K562 (cell line): ENCODE measurements at regions not wholly inside any gene's neighbourhood (a gene's known extent, or its start where the extent isn't known, plus 50 kb on each side); places are given as distances from the start of the nearest gene placed in this dataset.

ENCODE experiments used
- CBX3 ChIP-seq, 2 experiments: IDR thresholded peaks; 1 replicate in 1 of 2; 2 replicates in 1 of 2; pipeline ENCODE4 v1.6.1; 2012; ENCODE audit warnings: inconsistent platforms in 2 of 2, low read length in 2 of 2, borderline replicate concordance in 1 of 2, control low read depth in 1 of 2
- CBX8 ChIP-seq: fragments of 200-600 bp; sonication (generic); IDR thresholded peaks from 2 replicates; pipeline ENCODE4 v1.6.1; 2012; ENCODE audit warnings: borderline replicate concordance, mixed run types, low read depth, mild to moderate bottlenecking, moderate library complexity, mixed read lengths, low read length, control low read depth, inconsistent platforms; ENCODE audit not compliant: poor library complexity, severe bottlenecking; ENCODE audit errors: extremely low read depth
- GATA2 ChIP-seq: sonication (generic); formaldehyde crosslinking; IDR thresholded peaks from 2 replicates; pipeline ENCODE4 v1.4.0; 2020; ENCODE audit warnings: mild to moderate bottlenecking, missing genetic modification reagents
- IRF2 ChIP-seq: sonication (generic); formaldehyde crosslinking; IDR thresholded peaks from 2 replicates; pipeline ENCODE4 v1.8.1; 2022; ENCODE audit warnings: mild to moderate bottlenecking, missing genetic modification reagents
- KLF6 ChIP-seq: fragments of 250-450 bp; sonication (Bioruptor Pico); IDR thresholded peaks from 2 replicates; pipeline ENCODE4 v1.4.0; 2020; ENCODE audit warnings: mild to moderate bottlenecking, moderate library complexity, borderline replicate concordance
- SETDB1 ChIP-seq: IDR thresholded peaks from one replicate; pipeline ENCODE4 v1.6.1; 2012; ENCODE audit warnings: low read length, control low read depth, inconsistent platforms
- TCFL5 ChIP-seq: fragments of 250-450 bp; sonication (Bioruptor Pico); conservative IDR thresholded peaks from 2 replicates; pipeline ENCODE4 v1.6.1; 2021; ENCODE audit warnings: mild to moderate bottlenecking, moderate library complexity, matching md5 sums
- ZBTB12 ChIP-seq: fragments of 250-450 bp; sonication (Bioruptor Pico); IDR thresholded peaks from 2 replicates; pipeline ENCODE4 v1.4.0; 2020
- ZBTB40 ChIP-seq, 2 experiments: fragments of 450-650 bp in 1 of 2; sonication (generic) in 1 of 2; formaldehyde crosslinking in 1 of 2; IDR thresholded peaks; 2 replicates each; pipeline versions ENCODE4 v1.7.1 to v1.9.0; 2016 to 2022; ENCODE audit warnings: inconsistent platforms in 1 of 2, mild to moderate bottlenecking in 1 of 2, missing genetic modification reagents in 1 of 2
- ZNF583 ChIP-seq: fragments of 250-450 bp; sonication (Bioruptor Pico); IDR thresholded peaks from 2 replicates; pipeline ENCODE4 v1.4.0; 2020
- ZNF586 ChIP-seq: fragments of 450-650 bp; formaldehyde crosslinking; conservative IDR thresholded peaks from 2 replicates; pipeline ENCODE4 v1.4.0; 2020; ENCODE audit warnings: mild to moderate bottlenecking, moderate library complexity
- ZNF76 ChIP-seq: fragments of 250-450 bp; sonication (Bioruptor Pico); IDR thresholded peaks from 2 replicates; pipeline ENCODE4 v1.4.0; 2020; ENCODE audit warnings: mild to moderate bottlenecking, moderate library complexity, borderline replicate concordance

GRCh38 chr10:9825491-9826018, 1192.1 kb upstream of the CELF2 start (continued):
- TF ChIP-seq IRF2 (CRISPR knock-in tag) (no peak), ZBTB40 (IDR thresholded peaks at IDR 0.05) (no peak), ZBTB40 (CRISPR knock-in tag; IDR thresholded peaks at IDR 0.05) (no peak), ZNF586 (CRISPR knock-in tag) (peak; percentile 95), ZNF76 (CRISPR knock-in tag) (peak; percentile 98), ZBTB12 (CRISPR knock-in tag) (peak; percentile 86), GATA2 (CRISPR knock-in tag) (peak; percentile 73), CBX8 (no peak), SETDB1 (no peak), TCFL5 (CRISPR knock-in tag) (peak; percentile 97), CBX3 (IDR thresholded peaks at IDR 0.05; ENCODE audit: borderline replicate concordance in 1 of 2, low read length in 2 of 2) (0 out of 3 replicates have a peak, but pooled peaks of 1 of the 2 experiments have one; percentile 51), KLF6 (CRISPR knock-in tag) (peak; percentile 98), ZNF583 (CRISPR knock-in tag) (peak; percentile 99)
